SU-DHL-6 (cell line): ENCODE measurements at regions not wholly inside any gene's neighbourhood (a gene's known extent, or its start where the extent isn't known, plus 50 kb on each side); places are given as distances from the start of the nearest gene placed in this dataset.

Experiments
- H2AFZ ChIP-seq: fragments of 200-600 bp; sonication (generic); 2 replicates; pipeline ENCODE4 v1.6.1; 2014; ENCODE audit warnings: low read depth, mild to moderate bottlenecking, moderate library complexity, mixed read lengths, antibody characterized with exemption, low read length; ENCODE audit not compliant: severe bottlenecking
- H3F3A ChIP-seq: fragments of 200-600 bp; shearing (Covaris generic); 2 replicates; pipeline ENCODE4 v1.6.0; 2016; ENCODE audit warnings: antibody characterized with exemption, mild to moderate bottlenecking; ENCODE audit not compliant: insufficient read depth
- H3K27ac ChIP-seq: fragments of 200-600 bp; sonication (generic); 2 replicates; pipeline ENCODE4 v1.5.1; 2016; ENCODE audit warnings: low read depth, mild to moderate bottlenecking, low read length, moderate library complexity, mixed read lengths
- H3K27me3 ChIP-seq: fragments of 200-600 bp; sonication (generic), shearing (Covaris generic); 2 replicates; pipeline ENCODE4 v1.6.0; 2014; ENCODE audit warnings: mild to moderate bottlenecking, low read length
- H3K36me3 ChIP-seq: fragments of 200-600 bp; sonication (generic); 2 replicates; pipeline ENCODE4 v1.6.1; 2014; ENCODE audit warnings: mild to moderate bottlenecking, low read length, mixed read lengths
- H3K4me2 ChIP-seq: fragments of 300-600, 200-600 bp; shearing (Covaris generic), sonication (generic); 2 replicates; pipeline ENCODE4 v1.6.0; 2014; ENCODE audit warnings: low read length, low read depth, mild to moderate bottlenecking; ENCODE audit not compliant: poor library complexity, severe bottlenecking
- H3K4me3 ChIP-seq: fragments of 200-600 bp; sonication (generic); 2 replicates; pipeline ENCODE4 v1.5.1; 2014; ENCODE audit warnings: antibody characterized with exemption, low read length, mild to moderate bottlenecking, mixed read lengths; ENCODE audit not compliant: insufficient read depth, poor library complexity, severe bottlenecking
- H3K79me2 ChIP-seq: fragments of 200-600 bp; sonication (generic); 2 replicates; pipeline ENCODE4 v1.6.1; 2014; ENCODE audit warnings: mild to moderate bottlenecking, low read length, moderate library complexity; ENCODE audit not compliant: insufficient read depth
- H3K9ac ChIP-seq: fragments of 200-600 bp; sonication (generic); 2 replicates; pipeline ENCODE4 v1.7.0; 2014; ENCODE audit warnings: mild to moderate bottlenecking, low read length
- H3K9me2 ChIP-seq: fragments of 200-600 bp; sonication (generic); replicated peaks from 2 replicates; pipeline ENCODE4 v1.6.1; 2014; ENCODE audit warnings: low read length; ENCODE audit not compliant: insufficient read depth
- H3K9me3 ChIP-seq: fragments of 200-600 bp; sonication (generic); 2 replicates; pipeline ENCODE4 v1.6.1; 2014; ENCODE audit warnings: low read length, mixed read lengths; ENCODE audit not compliant: insufficient read depth
- H4K20me1 ChIP-seq: fragments of 200-600 bp; sonication (generic); 2 replicates; pipeline ENCODE4 v1.6.1; 2014; ENCODE audit warnings: low read depth, mild to moderate bottlenecking, antibody characterized with exemption, low read length, moderate library complexity, mixed read lengths
- EZH2phosphoT487 ChIP-seq: fragments of 200-600 bp; sonication (generic), shearing (Covaris generic); conservative IDR thresholded peaks from 2 replicates; pipeline ENCODE4 v1.6.1; 2018; ENCODE audit warnings: mild to moderate bottlenecking, antibody characterized with exemption, low read length, moderate library complexity, mixed read lengths
- TF ChIP-seq, protein P1 (sequence below): fragments of 200-600 bp; sonication (generic); IDR thresholded peaks from one replicate; pipeline ENCODE4 v1.5.1; 2017; ENCODE audit warnings: antibody characterized with exemption, mild to moderate bottlenecking, low read length, moderate library complexity; ENCODE audit not compliant: insufficient read depth, poor library complexity, severe bottlenecking

DNA sequence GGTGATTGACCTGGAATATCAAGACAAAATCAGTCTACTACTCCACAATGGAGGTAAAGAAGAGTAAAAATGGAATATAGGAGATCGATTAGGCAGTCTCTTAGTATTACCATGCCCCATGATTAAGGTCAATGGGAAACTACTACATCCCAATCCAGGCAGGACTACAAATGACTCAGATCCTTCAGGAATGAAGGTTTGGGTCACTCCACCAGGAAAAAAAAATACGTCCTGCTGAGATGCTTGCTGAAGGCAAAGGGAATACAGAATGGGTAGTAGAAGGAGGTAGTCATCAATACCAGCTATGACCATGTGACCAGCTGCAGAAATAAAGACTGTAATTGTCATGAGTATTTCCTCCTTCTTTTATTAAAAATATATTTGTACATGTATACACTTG lies 103.4 kb upstream of the NPAS2 start:
- H3K9ac ChIP-seq, result no peak overlapping the region
- no peak overlapping the region for H3K4me2 ChIP-seq
- TF ChIP-seq EZH2phosphoT487, result no peak
- TF ChIP-seq, protein P1, sequence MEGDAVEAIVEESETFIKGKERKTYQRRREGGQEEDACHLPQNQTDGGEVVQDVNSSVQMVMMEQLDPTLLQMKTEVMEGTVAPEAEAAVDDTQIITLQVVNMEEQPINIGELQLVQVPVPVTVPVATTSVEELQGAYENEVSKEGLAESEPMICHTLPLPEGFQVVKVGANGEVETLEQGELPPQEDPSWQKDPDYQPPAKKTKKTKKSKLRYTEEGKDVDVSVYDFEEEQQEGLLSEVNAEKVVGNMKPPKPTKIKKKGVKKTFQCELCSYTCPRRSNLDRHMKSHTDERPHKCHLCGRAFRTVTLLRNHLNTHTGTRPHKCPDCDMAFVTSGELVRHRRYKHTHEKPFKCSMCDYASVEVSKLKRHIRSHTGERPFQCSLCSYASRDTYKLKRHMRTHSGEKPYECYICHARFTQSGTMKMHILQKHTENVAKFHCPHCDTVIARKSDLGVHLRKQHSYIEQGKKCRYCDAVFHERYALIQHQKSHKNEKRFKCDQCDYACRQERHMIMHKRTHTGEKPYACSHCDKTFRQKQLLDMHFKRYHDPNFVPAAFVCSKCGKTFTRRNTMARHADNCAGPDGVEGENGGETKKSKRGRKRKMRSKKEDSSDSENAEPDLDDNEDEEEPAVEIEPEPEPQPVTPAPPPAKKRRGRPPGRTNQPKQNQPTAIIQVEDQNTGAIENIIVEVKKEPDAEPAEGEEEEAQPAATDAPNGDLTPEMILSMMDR, result no peak
- H3K27ac ChIP-seq, result no peak overlapping the region
- no peaks in the 10 kb centered on the region for H3K27me3 ChIP-seq
- H3K9me3 ChIP-seq, result no peaks in the 10 kb centered on the region
- no peak overlapping the region for H3K4me3 ChIP-seq
- no peaks in the 10 kb centered on the region for H4K20me1 ChIP-seq
- no peaks in the 10 kb centered on the region for H3K79me2 ChIP-seq
- no peaks in the 10 kb centered on the region for H3K9me2 ChIP-seq
- no peaks in the 10 kb centered on the region for H3K36me3 ChIP-seq
- no peak overlapping the region for H2AFZ ChIP-seq
- H3F3A ChIP-seq, result no peaks in the 10 kb centered on the region

DNA sequence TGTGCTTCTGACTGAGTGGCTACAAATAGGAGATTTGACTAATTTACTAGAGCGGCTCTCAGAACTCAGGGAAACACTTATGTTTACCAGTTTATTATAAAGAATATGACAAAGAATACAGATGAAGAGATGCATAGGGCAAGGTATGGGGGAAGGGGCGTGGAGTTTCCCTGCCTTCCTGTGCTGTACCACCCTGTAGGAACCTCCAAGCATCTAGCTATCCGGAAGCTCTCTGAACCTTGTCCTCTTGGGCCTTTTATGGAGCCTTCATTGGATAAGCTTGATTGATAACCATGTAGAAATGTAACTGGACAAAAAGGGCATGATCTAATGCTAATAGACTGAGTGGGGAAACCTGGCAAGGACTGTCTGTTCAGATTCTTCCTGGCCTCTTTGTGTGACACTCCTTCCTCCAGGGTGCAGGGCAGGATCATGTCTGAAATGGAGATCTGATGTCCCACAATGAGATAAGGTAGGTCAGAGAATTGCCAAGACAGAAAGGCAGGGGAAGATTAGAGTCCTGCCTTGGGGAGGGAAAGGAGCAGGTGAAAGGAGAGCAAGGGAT lies 101.8 kb upstream of the NPAS2 start:
- Histone ChIP-seq H3K79me2 (no peaks in the 10 kb centered on the region), H3K4me3 (no peak overlapping the region), H3F3A (no peaks in the 10 kb centered on the region), H2AFZ (no peak overlapping the region), H3K36me3 (no peaks in the 10 kb centered on the region), H3K27me3 (no peaks in the 10 kb centered on the region), H3K27ac (no peak overlapping the region), H3K4me2 (no peak overlapping the region), H3K9me3 (no peaks in the 10 kb centered on the region), H4K20me1 (no peaks in the 10 kb centered on the region), H3K9ac (no peak overlapping the region), H3K9me2 (no peaks in the 10 kb centered on the region)
- no peak for TF ChIP-seq EZH2phosphoT487
- TF ChIP-seq, protein P1, result no peak

DNA sequence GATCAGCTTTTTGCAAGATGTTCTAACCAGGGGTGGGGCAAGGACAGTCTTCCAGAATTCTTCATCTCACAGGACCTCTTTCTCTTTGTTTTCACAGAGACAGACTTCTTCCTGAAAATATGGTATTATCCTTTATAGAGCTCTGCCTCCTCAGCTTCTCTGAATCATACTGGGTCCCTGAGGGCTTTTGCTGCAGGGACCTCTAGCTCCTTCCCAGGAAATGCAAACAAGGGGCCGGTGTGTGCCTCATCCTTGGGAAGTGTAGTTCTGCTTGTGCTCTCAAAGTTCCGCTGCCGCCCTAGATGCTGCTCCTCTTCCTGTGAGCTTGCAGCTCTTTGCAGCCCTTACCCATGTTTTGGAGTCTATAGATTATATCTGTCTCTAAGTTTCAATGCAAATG lies 99.5 kb upstream of the NPAS2 start:
- Histone ChIP-seq H3K27ac (no peak overlapping the region), H4K20me1 (no peaks in the 10 kb centered on the region), H3K36me3 (no peaks in the 10 kb centered on the region), H3K4me2 (no peak overlapping the region), H3K27me3 (no peaks in the 10 kb centered on the region), H2AFZ (no peak overlapping the region), H3K79me2 (no peaks in the 10 kb centered on the region), H3K4me3 (no peak overlapping the region), H3K9ac (no peak overlapping the region), H3F3A (no peaks in the 10 kb centered on the region), H3K9me2 (no peaks in the 10 kb centered on the region), H3K9me3 (no peaks in the 10 kb centered on the region)
- TF ChIP-seq EZH2phosphoT487, result no peak
- TF ChIP-seq, protein P1, result no peak
